GM12878 (cell line): ENCODE measurements at regions not wholly inside any gene's neighbourhood (a gene's known extent, or its start where the extent isn't known, plus 50 kb on each side); places are given as distances from the start of the nearest gene placed in this dataset.

Source experiments
- BMI1 ChIP-seq: fragments of 450-650 bp; IDR thresholded peaks from 2 replicates; pipeline ENCODE4 v1.6.1; 2016; ENCODE audit warnings: mild to moderate bottlenecking, moderate library complexity, borderline replicate concordance
- CHD2 ChIP-seq: IDR thresholded peaks from 2 replicates; pipeline ENCODE4 v1.6.1; 2011; ENCODE audit warnings: low read depth, low read length, improper control_type of control experiment, borderline replicate concordance
- POLR2AphosphoS5 ChIP-seq: IDR thresholded peaks from 2 replicates; pipeline ENCODE4 v1.6.1; 2011; ENCODE audit warnings: mild to moderate bottlenecking, low read length, inconsistent platforms
- SKIL ChIP-seq: fragments of 450-650 bp; IDR thresholded peaks from 2 replicates; pipeline ENCODE4 v1.6.1; 2017; ENCODE audit warnings: mild to moderate bottlenecking, low read depth, inconsistent platforms; ENCODE audit not compliant: poor library complexity, severe bottlenecking
- SMC3 ChIP-seq: IDR thresholded peaks from 2 replicates; pipeline ENCODE4 v1.6.1; 2011; ENCODE audit warnings: low read length, improper control_type of control experiment, borderline replicate concordance
- TF ChIP-seq, protein P1 (sequence below), 3 experiments: IDR thresholded peaks in 2 of 3; conservative IDR thresholded peaks in 1 of 3; 2 replicates each; pipeline ENCODE4 v1.5.1; 2011; ENCODE audit warnings: low read depth in 3 of 3, low read length in 3 of 3, mild to moderate bottlenecking in 3 of 3, control low read depth in 2 of 3, moderate library complexity in 2 of 3, inconsistent platforms in 1 of 3, mixed read lengths in 1 of 3; ENCODE audit not compliant: control insufficient read depth in 2 of 3, insufficient read depth in 1 of 3; ENCODE audit errors: extremely low read depth in 1 of 3

GRCh38 chr12:85394809-85395208 is 114.8 kb downstream of the ALX1 start:
- TF ChIP-seq, protein P1, sequence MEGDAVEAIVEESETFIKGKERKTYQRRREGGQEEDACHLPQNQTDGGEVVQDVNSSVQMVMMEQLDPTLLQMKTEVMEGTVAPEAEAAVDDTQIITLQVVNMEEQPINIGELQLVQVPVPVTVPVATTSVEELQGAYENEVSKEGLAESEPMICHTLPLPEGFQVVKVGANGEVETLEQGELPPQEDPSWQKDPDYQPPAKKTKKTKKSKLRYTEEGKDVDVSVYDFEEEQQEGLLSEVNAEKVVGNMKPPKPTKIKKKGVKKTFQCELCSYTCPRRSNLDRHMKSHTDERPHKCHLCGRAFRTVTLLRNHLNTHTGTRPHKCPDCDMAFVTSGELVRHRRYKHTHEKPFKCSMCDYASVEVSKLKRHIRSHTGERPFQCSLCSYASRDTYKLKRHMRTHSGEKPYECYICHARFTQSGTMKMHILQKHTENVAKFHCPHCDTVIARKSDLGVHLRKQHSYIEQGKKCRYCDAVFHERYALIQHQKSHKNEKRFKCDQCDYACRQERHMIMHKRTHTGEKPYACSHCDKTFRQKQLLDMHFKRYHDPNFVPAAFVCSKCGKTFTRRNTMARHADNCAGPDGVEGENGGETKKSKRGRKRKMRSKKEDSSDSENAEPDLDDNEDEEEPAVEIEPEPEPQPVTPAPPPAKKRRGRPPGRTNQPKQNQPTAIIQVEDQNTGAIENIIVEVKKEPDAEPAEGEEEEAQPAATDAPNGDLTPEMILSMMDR (IDR thresholded peaks at IDR 0.05 in 2 of 3, conservative IDR thresholded peaks at IDR 0.05 in 1 of 3; ENCODE audit: control insufficient read depth in 2 of 3, extremely low read depth in 1 of 3, insufficient read depth in 1 of 3, low read depth in 3 of 3, low read length in 3 of 3) = no peak
- TF ChIP-seq POLR2AphosphoS5 (no peak), CHD2 (no peak), BMI1 (no peak), SKIL (no peak), SMC3 (no peak)
